HUES6 (cell line): ENCODE measurements at regions not wholly inside any gene's neighbourhood (a gene's known extent, or its start where the extent isn't known, plus 50 kb on each side); places are given as distances from the start of the nearest gene placed in this dataset.

Experiments
- H3K27ac ChIP-seq: 2 replicates; pipeline ENCODE4 v1.7.0; 2013; ENCODE audit warnings: low read depth, mild to moderate bottlenecking, low read length, inconsistent platforms
- H3K27me3 ChIP-seq: 2 replicates; pipeline ENCODE4 v1.6.1; 2013; ENCODE audit warnings: low read length; ENCODE audit not compliant: control insufficient read depth, insufficient read depth
- H3K36me3 ChIP-seq: 2 replicates; pipeline ENCODE4 v1.6.1; 2013; ENCODE audit warnings: low read length; ENCODE audit not compliant: control insufficient read depth, insufficient read depth
- H3K4me1 ChIP-seq: 2 replicates; pipeline ENCODE4 v1.6.1; 2013; ENCODE audit warnings: low read length; ENCODE audit not compliant: control insufficient read depth, insufficient read depth
- H3K4me3 ChIP-seq: 2 replicates; pipeline ENCODE4 v1.5.1; 2013; ENCODE audit warnings: low read depth, low read length
- H3K9ac ChIP-seq: one replicate; pipeline ENCODE4 v1.6.1; 2013; ENCODE audit warnings: mild to moderate bottlenecking, low read length
- H3K9me3 ChIP-seq: 2 replicates; pipeline ENCODE4 v1.6.1; 2013; ENCODE audit warnings: low read depth, low read length; ENCODE audit not compliant: control insufficient read depth, insufficient read depth

DNA sequence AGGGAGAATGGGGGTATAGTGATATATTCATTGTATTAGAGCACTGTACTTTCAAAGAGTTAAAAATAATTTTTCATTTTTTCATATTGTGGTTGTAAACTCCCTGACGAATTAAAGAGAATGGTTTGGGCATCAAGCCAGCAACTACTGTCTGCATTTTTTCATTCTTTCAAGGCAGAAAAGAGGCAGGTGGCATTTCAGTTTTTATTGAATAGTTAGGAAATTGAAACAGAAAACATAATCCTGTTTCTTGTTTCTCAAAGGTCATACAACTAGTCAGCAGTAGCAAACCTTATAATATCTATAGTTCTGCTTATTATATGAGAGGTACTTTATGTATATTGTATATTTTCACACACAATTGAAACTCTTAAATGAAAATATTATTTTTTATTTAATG is 303.9 kb upstream of the KCND2 start:
- Histone ChIP-seq H3K9ac (no peak overlapping the region), H3K27ac (no peak overlapping the region), H3K4me3 (no peak overlapping the region), H3K36me3 (no peaks in the 10 kb centered on the region), H3K9me3 (no peaks in the 10 kb centered on the region), H3K27me3 (no peaks in the 10 kb centered on the region), H3K4me1 (no peaks in the 10 kb centered on the region)

DNA sequence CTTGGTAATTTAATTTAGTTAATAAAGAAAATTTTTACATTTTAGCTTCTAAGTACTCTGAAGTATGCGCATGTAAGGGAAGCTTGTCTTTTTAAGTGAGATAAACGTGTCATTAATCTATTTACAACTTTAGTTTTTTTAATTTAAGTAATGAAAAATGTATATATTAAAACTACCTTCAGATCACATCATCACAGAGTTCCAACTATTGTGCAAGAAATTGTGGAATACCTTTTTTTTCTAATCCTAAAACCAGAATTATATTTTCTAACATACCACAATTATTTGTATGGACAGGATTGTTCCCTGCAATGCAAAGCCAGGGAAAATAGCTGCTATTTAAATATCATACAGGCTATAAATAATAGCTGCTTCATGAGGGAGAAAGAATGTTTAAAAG is 303.2 kb upstream of the KCND2 start:
- H3K9me3 ChIP-seq: no peaks in the 10 kb centered on the region
- no peak overlapping the region for H3K27ac ChIP-seq
- no peaks in the 10 kb centered on the region for H3K27me3 ChIP-seq
- H3K4me3 ChIP-seq: no peak overlapping the region
- no peaks in the 10 kb centered on the region for H3K4me1 ChIP-seq
- no peak overlapping the region for H3K9ac ChIP-seq
- no peaks in the 10 kb centered on the region for H3K36me3 ChIP-seq

DNA sequence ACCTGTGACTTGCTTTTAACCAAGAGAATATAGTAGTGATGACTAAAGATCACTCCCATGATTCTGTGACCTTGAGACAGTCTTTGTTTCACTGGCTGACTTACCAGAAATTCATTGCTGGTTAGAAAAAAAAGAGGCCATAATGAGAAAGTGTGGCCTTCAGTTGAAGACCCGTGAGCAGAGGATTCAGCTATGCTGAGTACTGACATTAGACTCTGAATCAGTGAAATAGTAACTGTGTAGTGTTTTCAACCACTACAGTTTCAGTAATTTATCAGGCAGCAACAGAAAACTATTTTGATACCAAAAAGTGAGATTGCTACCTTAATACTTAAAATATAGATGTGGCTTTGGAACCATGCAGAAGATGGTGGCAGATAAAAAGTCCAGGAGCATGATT is 298.0 kb upstream of the KCND2 start:
- no peak overlapping the region for H3K9ac ChIP-seq
- no peaks in the 10 kb centered on the region for H3K9me3 ChIP-seq
- no peak overlapping the region for H3K27ac ChIP-seq
- H3K4me1 ChIP-seq: no peaks in the 10 kb centered on the region
- H3K4me3 ChIP-seq: no peak overlapping the region
- no peaks in the 10 kb centered on the region for H3K27me3 ChIP-seq
- H3K36me3 ChIP-seq: no peaks in the 10 kb centered on the region

GRCh38 chr7:119982884-119983283 is 290.1 kb upstream of the KCND2 start:
- no peak overlapping the region for H3K4me3 ChIP-seq

DNA sequence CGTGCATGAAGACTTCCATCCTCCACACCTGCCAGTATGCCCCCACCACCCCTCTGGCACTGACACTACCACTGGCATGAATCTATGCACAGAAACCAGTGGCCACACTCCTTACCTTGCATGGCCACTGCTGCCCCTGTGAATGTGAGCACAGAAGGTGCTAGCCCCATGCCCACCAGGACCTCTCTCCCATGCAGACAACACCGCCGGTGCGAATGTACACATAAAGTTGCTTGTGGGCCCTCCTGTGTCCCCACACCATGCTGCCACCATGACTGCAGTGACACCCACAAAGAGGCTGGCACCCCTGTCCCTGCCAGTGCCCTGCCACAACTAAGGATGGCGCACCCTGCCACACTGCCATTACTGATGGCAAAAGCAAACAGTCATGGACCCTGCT is 289.5 kb upstream of the KCND2 start:
- H3K36me3 ChIP-seq: no peaks in the 10 kb centered on the region
- H3K27me3 ChIP-seq: no peaks in the 10 kb centered on the region
- H3K4me1 ChIP-seq: no peaks in the 10 kb centered on the region
- peaks cover 4% of the 10 kb centered on the region; the same call in 1 of the 2 replicates for H3K9me3 ChIP-seq
- H3K27ac ChIP-seq: no peak overlapping the region
- H3K4me3 ChIP-seq: no peak overlapping the region
- no peak overlapping the region for H3K9ac ChIP-seq

More at GRCh38 chr7:119982884-119983283, 290.1 kb upstream of the KCND2 start:
- Histone ChIP-seq H3K9me3 (peaks cover 4% of the 10 kb centered on the region; the same call in 1 of the 2 replicates), H3K36me3 (no peaks in the 10 kb centered on the region), H3K27me3 (no peaks in the 10 kb centered on the region), H3K4me1 (no peaks in the 10 kb centered on the region), H3K9ac (no peak overlapping the region), H3K27ac (no peak overlapping the region)

- Histone ChIP-seq H3K36me3 (no peaks in the 10 kb centered on the region), H3K27me3 (no peaks in the 10 kb centered on the region), H3K9ac (no peak overlapping the region), H3K4me1 (no peaks in the 10 kb centered on the region), H3K27ac (no peak overlapping the region), H3K4me3 (no peak overlapping the region), H3K9me3 (peaks cover 4% of the 10 kb centered on the region; the same call in 1 of the 2 replicates)
Observed at GRCh38 chr7:119984247-119984646, 288.7 kb upstream of the KCND2 start.

- no peaks in the 10 kb centered on the region for H3K27me3 ChIP-seq
- no peak overlapping the region for H3K9ac ChIP-seq
- no peak overlapping the region for H3K27ac ChIP-seq
- no peak overlapping the region for H3K4me3 ChIP-seq
- H3K9me3 ChIP-seq: peaks cover 3% of the 10 kb centered on the region; the same call in 1 of the 2 replicates
- H3K36me3 ChIP-seq: no peaks in the 10 kb centered on the region
- no peaks in the 10 kb centered on the region for H3K4me1 ChIP-seq
Observed at GRCh38 chr7:119988401-119988800, 284.6 kb upstream of the KCND2 start.

GRCh38 chr7:119994928-119995327 is 278.0 kb upstream of the KCND2 start:
- peaks cover 7% of the 10 kb centered on the region; the same call in 1 of the 2 replicates for H3K9me3 ChIP-seq
- H3K4me3 ChIP-seq: no peak overlapping the region
- H3K36me3 ChIP-seq: no peaks in the 10 kb centered on the region
- no peaks in the 10 kb centered on the region for H3K27me3 ChIP-seq
- H3K4me1 ChIP-seq: no peaks in the 10 kb centered on the region
- H3K27ac ChIP-seq: no peak overlapping the region
- no peak overlapping the region for H3K9ac ChIP-seq

- H3K27me3 ChIP-seq: no peaks in the 10 kb centered on the region
- no peak overlapping the region for H3K4me3 ChIP-seq
- H3K9ac ChIP-seq: no peak overlapping the region
- no peak overlapping the region for H3K27ac ChIP-seq
- peaks cover 7% of the 10 kb centered on the region; the same call in 1 of the 2 replicates for H3K9me3 ChIP-seq
- no peaks in the 10 kb centered on the region for H3K4me1 ChIP-seq
- H3K36me3 ChIP-seq: no peaks in the 10 kb centered on the region
Observed at GRCh38 chr7:119996634-119997033, 276.3 kb upstream of the KCND2 start.

DNA sequence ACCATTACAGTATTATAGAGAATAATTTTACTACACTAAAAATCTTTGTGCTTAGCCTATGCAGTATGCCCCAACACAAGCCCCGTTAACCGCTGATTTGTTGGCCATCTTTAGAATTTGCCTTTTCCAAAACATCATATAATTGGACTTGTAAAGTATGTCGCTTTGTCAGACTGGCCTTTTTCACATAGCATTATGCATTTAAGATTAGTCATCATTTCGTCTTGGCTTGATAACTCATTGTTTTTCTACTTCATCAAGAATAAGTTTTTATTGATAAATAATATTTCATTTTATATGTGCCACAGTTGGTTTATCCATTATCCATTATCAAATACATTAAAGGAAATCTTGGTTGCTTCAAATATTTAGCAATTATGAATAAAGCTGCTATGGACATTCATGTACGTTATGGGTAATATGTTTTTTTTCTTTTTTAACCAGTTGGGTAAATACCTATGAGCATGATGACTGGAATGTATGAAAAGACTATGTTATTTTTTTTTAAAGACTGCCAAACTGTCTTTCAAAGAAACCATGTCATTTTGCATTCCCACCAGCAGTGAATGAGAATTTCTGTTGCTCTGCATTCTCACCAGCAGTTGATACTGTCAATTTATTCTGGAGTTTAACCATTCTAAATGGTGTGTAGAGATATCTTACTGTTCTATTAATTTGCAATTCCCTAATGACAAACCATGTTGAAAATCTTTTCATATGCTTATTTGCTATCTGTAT is 273.1 kb upstream of the KCND2 start:
- H3K4me3 ChIP-seq: no peak overlapping the region
- H3K9ac ChIP-seq: no peak overlapping the region
- peaks cover 3% of the 10 kb centered on the region; the same call in 1 of the 2 replicates for H3K9me3 ChIP-seq
- no peaks in the 10 kb centered on the region for H3K27me3 ChIP-seq
- no peaks in the 10 kb centered on the region for H3K36me3 ChIP-seq
- H3K27ac ChIP-seq: no peak overlapping the region
- no peaks in the 10 kb centered on the region for H3K4me1 ChIP-seq

GRCh38 chr7:120005720-120006119 is 267.3 kb upstream of the KCND2 start:
- Histone ChIP-seq H3K4me1 (no peaks in the 10 kb centered on the region), H3K27me3 (no peaks in the 10 kb centered on the region), H3K9ac (no peak overlapping the region), H3K36me3 (no peaks in the 10 kb centered on the region), H3K4me3 (no peak overlapping the region), H3K27ac (no peak overlapping the region), H3K9me3 (no peaks in the 10 kb centered on the region)
